Omental fat pad (tissue), 3 donors: ENCODE measurements at regions not wholly inside any gene's neighbourhood (a gene's known extent, or its start where the extent isn't known, plus 50 kb on each side); places are given as distances from the start of the nearest gene placed in this dataset.

ENCODE experiments used
- ATAC-seq: fragments of 150-250 bp; one replicate; pipeline ENCODE4 v1.9.1; 2016; ENCODE audit warnings: mild to moderate bottlenecking, moderate library complexity; ENCODE audit not compliant: low FRiP score
- DNase-seq: peaks from one replicate; pipeline ENCODE4 v3.0.0-alpha.2; 2019; ENCODE audit warnings: low spot score
- CTCF ChIP-seq, 3 donors: fragments of 450-650 bp; IDR thresholded peaks; one replicate each; pipeline ENCODE4 v1.5.1; 2016 to 2017; ENCODE audit warnings: antibody characterized with exemption in 3 of 3, mild to moderate bottlenecking in 3 of 3, moderate library complexity in 2 of 3

DNA sequence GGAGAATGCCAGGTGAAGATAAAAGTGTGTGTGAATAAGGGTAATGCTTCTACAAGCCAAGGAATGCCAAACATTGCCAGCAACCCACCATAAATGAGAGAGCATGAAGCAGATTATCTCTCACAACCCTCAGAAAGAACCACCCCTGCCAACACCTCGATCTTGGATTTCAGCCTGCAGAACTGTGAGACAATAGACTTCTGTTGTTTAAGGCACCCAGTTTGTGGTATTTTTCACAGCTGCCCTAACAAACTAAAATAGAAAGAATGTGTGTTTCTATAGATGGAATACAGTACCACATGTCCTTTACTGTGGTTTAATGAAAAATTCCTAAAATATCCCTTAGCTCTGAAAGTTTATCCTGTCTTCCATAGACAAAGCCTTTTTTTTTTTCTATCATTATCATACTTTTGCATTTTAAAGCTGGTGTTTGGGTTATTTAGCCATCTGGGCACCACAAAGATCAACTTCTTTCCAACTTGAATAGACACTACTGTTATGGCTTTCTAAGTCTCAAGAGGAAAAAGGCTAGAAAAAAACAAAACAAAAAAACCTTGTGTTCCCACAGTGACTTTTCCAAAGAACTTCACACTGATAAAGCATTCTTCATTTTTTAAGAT, 505.6 kb downstream of the KCTD12 start:
- DNase-seq (no peak), ATAC-seq (no peak)
- no peak for TF ChIP-seq CTCF (IDR thresholded peaks at IDR 0.05)

GRCh38 chr13:76379341-76380105, 506.7 kb downstream of the KCTD12 start:
- TF ChIP-seq CTCF (IDR thresholded peaks at IDR 0.05), result no peak
- ATAC-seq (no peak), DNase-seq (no peak)

GRCh38 chr13:76378767-76379166, 507.4 kb downstream of the KCTD12 start:
- no peak for TF ChIP-seq CTCF (IDR thresholded peaks at IDR 0.05)
- DNase-seq (no peak), ATAC-seq (no peak)

- no peak for ATAC-seq
- DNase-seq, result no peak
- no peak for TF ChIP-seq CTCF (IDR thresholded peaks at IDR 0.05)
Observed at GRCh38 chr13:76363682-76364289, 522.4 kb downstream of the KCTD12 start.

DNA sequence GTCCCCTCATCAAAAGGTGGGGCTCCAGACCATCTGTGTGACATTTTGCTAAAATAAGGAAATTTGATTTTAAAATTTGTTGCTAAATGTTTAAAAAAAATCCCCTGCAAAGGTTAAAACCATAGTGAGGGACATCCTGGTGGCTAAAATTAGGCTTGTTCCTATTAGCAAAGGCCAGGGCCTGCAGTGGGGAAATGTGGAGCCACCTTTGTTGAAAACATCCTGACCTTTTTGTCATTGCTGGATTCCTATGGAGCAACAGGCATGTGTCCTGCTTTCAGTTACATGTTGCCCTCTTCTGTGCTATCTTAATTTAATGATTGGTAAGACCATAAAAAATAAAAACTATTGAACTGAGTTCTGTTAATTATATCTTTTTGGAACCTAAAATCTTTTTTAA, 524.3 kb downstream of the KCTD12 start:
- no peak for ATAC-seq
- TF ChIP-seq CTCF (IDR thresholded peaks at IDR 0.05), result no peak
- no peak for DNase-seq

DNA sequence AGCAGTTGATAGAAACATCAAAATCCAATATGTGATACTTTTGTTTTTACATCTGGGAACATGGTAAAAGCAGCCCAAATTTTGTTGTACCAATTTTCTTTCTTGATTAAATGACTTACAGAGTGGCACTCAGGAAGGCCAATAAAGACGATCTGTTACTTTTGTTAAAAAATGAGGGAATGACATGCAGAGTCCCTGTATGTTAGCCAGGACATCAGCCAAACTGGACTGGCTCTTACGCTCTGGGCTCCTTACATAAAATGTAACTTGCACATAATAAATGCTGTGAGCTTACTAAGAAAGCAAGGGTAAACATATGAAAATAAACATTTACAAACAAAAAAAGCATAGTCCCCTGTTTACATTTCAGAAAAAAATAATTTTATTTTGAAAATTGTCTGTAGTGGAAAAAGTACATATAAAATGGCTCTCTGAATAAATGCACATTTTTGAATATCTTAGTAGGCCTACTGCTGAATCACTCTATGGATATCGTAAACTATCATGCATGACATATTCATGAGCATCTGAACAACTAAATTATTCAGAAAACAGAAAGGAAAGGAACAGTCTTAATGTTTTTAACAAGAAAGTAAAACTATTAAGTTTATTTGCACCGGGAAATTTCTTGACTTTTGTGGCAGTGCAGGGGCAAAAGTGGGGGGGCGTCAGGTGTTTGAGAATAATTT, 534.5 kb downstream of the KCTD12 start:
- no peak for ATAC-seq
- TF ChIP-seq CTCF (IDR thresholded peaks at IDR 0.05), result no peak

More for the DNA sequence above, 534.5 kb downstream of the KCTD12 start:
- no peak for DNase-seq
